ENCODE measurements at regions not wholly inside any gene's neighbourhood (a gene's known extent, or its start where the extent isn't known, plus 50 kb on each side); places are given as distances from the start of the nearest gene placed in this dataset.

DNA sequence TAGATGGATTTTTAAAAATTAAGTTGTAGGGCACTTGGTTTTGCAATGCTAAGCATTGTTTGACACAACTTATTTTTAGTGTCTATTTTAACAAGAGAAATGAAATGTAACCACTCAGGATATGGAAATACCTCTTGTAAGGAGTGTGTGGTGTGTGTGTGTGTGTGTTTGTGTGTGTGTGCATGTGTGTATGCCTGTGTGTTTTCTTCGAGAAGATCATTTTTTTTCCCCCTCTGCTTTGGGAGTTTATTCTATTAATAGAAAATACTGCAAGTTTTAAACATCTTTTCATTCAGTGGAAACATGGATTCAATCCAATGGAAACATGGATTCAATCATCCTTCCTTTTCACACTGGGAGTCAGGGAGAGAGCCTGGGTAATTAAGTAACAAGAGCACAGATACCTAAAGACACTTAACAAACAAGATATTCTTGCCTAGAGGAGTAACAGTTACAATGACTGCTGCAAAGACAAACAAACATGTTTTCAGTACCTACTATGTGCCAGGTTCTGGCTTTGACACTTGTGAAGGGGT, 567.2 kb upstream of the TBL1XR1 start:
- in situ Hi-C loops (cut with HindIII; ENCODE audit: low sequenced_read_pairs), result no loop called here
- peak; percentile 66 for DNase-seq (ENCODE audit: low read depth, low spot score)
- no peak overlapping the region for H3K4me3 ChIP-seq (ENCODE audit: low read depth, low read length)
- TF ChIP-seq, protein P1, sequence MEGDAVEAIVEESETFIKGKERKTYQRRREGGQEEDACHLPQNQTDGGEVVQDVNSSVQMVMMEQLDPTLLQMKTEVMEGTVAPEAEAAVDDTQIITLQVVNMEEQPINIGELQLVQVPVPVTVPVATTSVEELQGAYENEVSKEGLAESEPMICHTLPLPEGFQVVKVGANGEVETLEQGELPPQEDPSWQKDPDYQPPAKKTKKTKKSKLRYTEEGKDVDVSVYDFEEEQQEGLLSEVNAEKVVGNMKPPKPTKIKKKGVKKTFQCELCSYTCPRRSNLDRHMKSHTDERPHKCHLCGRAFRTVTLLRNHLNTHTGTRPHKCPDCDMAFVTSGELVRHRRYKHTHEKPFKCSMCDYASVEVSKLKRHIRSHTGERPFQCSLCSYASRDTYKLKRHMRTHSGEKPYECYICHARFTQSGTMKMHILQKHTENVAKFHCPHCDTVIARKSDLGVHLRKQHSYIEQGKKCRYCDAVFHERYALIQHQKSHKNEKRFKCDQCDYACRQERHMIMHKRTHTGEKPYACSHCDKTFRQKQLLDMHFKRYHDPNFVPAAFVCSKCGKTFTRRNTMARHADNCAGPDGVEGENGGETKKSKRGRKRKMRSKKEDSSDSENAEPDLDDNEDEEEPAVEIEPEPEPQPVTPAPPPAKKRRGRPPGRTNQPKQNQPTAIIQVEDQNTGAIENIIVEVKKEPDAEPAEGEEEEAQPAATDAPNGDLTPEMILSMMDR (IDR thresholded peaks at IDR 0.05; ENCODE audit: low read depth, low read length), result no peak

DNA sequence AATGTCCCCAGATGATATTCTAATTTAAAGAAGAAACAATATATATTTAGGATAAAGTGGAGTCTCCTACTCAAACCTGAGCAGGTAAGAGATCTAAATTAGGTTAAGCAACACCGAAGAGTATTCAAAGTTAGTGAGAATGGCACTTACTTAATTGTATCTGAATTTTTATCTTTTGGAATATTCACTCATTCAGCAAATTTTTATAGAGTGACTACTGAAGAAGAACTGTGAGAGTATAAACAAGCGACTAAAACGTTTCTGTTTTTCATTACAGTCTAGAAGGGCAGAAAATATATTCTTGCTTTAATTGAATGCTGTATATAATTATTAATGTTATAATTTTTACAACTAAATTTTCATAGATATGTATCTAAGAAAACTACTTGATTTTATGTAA, 567.7 kb upstream of the TBL1XR1 start:
- no peak overlapping the region for H3K4me3 ChIP-seq (ENCODE audit: low read depth, low read length)
- TF ChIP-seq, protein P1 (IDR thresholded peaks at IDR 0.05; ENCODE audit: low read depth, low read length), result no peak
- in situ Hi-C loops (cut with HindIII; ENCODE audit: low sequenced_read_pairs), result no loop called here
- no peak for DNase-seq (ENCODE audit: low read depth, low spot score)

DNA sequence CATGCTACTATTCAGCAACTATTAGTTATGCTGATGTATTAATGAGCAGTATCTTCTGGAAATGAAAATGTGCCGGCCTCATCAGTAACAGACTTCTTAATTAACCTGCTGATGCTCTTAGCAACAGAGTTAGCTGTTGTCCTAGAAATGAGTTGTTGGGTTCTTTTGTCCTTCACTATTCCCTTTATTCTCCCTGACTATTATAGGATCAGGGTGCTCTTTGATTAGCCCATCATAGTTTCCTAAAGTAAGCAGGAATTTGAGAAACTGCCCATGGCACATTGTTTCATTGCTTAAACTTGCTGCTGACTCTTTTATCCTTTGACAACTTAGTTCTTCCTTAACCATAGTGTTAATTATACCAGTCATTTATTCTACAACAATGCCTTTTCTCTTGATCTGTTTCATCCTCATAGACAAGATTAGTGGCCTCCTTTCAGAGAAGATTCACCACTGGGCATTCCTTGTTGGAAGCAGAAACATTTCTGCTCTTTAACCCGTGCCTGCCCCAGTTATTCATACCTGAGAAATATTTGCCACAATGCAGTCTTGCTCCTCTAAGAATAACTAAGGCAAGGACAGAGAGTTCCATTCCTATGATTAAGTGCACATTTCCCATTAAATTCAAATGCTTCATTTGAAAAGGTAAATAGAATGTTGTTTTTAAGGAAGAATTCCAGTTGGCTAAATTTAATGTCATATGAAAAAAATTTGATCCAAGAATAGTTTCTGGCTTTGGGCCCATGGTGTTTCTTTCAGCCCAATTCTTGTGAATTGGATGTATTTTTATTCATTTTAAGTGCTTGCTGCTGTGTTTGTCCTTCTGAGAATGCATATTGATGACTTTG, 573.3 kb upstream of the TBL1XR1 start:
- no peak overlapping the region for H3K4me3 ChIP-seq (ENCODE audit: low read depth, low read length)
- TF ChIP-seq, protein P1 (IDR thresholded peaks at IDR 0.05; ENCODE audit: low read depth, low read length), result no peak
- in situ Hi-C loops (cut with HindIII; ENCODE audit: low sequenced_read_pairs), result no loop called here
- peak; percentile 55 for DNase-seq (ENCODE audit: low read depth, low spot score)

- H3K4me3 ChIP-seq (ENCODE audit: low read depth, low read length), result no peak overlapping the region
- in situ Hi-C loops (cut with HindIII; ENCODE audit: low sequenced_read_pairs), result no loop called here
- TF ChIP-seq, protein P1 (IDR thresholded peaks at IDR 0.05; ENCODE audit: low read depth, low read length), result no peak
- no peak for DNase-seq (ENCODE audit: low read depth, low spot score)
Observed at GRCh38 chr3:177771780-177772179, 574.5 kb upstream of the TBL1XR1 start.

GRCh38 chr3:177772908-177773557, 575.8 kb upstream of the TBL1XR1 start:
- no peak for DNase-seq (ENCODE audit: low read depth, low spot score)
- H3K4me3 ChIP-seq (ENCODE audit: low read depth, low read length), result no peak overlapping the region
- TF ChIP-seq, protein P1 (IDR thresholded peaks at IDR 0.05; ENCODE audit: low read depth, low read length), result no peak
- in situ Hi-C loops (cut with HindIII; ENCODE audit: low sequenced_read_pairs), result no loop called here

DNA sequence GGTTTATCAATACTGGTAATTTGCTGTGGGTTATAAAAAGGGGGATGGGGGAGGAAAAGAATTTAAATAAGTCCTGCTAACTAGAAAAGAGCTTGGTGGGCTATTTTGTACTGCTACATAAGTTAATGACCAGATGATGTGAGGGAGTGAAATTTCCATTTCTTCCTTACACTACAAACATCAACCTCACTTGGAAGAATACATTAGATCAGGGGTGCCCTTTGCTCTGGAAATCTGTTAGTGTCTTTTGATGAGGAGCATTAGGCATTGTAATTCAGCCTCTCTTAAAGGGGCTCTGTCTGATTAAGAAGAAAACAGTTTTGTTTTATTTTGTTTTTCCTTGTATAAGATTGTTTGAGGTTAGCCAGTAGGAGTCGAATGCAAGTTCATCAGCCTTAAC, 576.4 kb upstream of the TBL1XR1 start:
- H3K4me3 ChIP-seq (ENCODE audit: low read depth, low read length), result no peak overlapping the region
- TF ChIP-seq, protein P1 (IDR thresholded peaks at IDR 0.05; ENCODE audit: low read depth, low read length), result no peak
- in situ Hi-C loops (cut with HindIII; ENCODE audit: low sequenced_read_pairs), result no loop called here
- no peak for DNase-seq (ENCODE audit: low read depth, low spot score)

All from astrocyte of the spinal cord (primary cell).